AG04450 (cell line): ENCODE measurements at regions not wholly inside any gene's neighbourhood (a gene's known extent, or its start where the extent isn't known, plus 50 kb on each side); places are given as distances from the start of the nearest gene placed in this dataset.

Source experiments
- CTCF ChIA-PET: fragments of 300-600, 350-600 bp; formaldehyde crosslinking; extraction: SDS; loops from one replicate; lab custom pipeline; 2022; ENCODE audit warnings: antibody characterized with exemption, inconsistent platforms; lab: Charles Lee
- POLR2A ChIA-PET: fragments of 350-600 bp; formaldehyde crosslinking; extraction: SDS; loops from one replicate; lab custom pipeline; 2021; ENCODE audit warnings: antibody characterized with exemption, inconsistent platforms; lab: Yijun Ruan, JAX
- DNase-seq: peaks from one replicate; pipeline ENCODE4 v3.0.0-alpha.2; 2011; ENCODE audit warnings: low read depth, low spot score
- H3K27ac ChIP-seq: one replicate; pipeline ENCODE4 v1.5.1; 2012; ENCODE audit warnings: low read depth, low read length, control low read depth
- H3K27me3 ChIP-seq: one replicate; pipeline ENCODE4 v1.6.0; 2012; ENCODE audit warnings: low read length; ENCODE audit not compliant: control insufficient read depth, insufficient read depth
- H3K4me3 ChIP-seq: 2 replicates; pipeline ENCODE4 v1.5.1; 2011; ENCODE audit warnings: mild to moderate bottlenecking, low read depth, low read length, control low read depth
- H3K9me3 ChIP-seq: 2 replicates; pipeline ENCODE4 v1.5.1; 2012; ENCODE audit warnings: low read length; ENCODE audit not compliant: control insufficient read depth, insufficient read depth
- CTCF ChIP-seq: IDR thresholded peaks from 2 replicates; pipeline ENCODE4 v1.5.1; 2011; ENCODE audit warnings: low read depth, low read length, control low read depth, inconsistent platforms

- TF ChIP-seq CTCF, result no peak
- CTCF ChIA-PET, result interaction anchor here (0.6 to 1.0 kb wide), 2 partner anchors 13 to 496 kb away, joined by 3 read pairs; no protein-coding TSS in a partner anchor
- H3K4me3 ChIP-seq, result no peak overlapping the region
- no peaks in the 10 kb centered on the region for H3K9me3 ChIP-seq
- H3K27ac ChIP-seq, result no peak overlapping the region
- no peaks in the 10 kb centered on the region for H3K27me3 ChIP-seq
- POLR2A ChIA-PET, result no interaction called here
- DNase-seq, result no peak
These were observed 661.5 kb downstream of the PLA2G4A start for GRCh38 chr1:187490266-187490665.

GRCh38 chr1:187491082-187491720 is 662.5 kb downstream of the PLA2G4A start:
- Histone ChIP-seq H3K4me3 (no peak overlapping the region), H3K27ac (peak overlapping the region; percentile 40), H3K9me3 (no peaks in the 10 kb centered on the region), H3K27me3 (no peaks in the 10 kb centered on the region)
- TF ChIP-seq CTCF, result no peak
- DNase-seq, result peak; percentile 95
- ChIA-PET POLR2A (no interaction called here), CTCF (interaction anchor here (0.6 kb wide), 1 partner anchor 497 kb away, joined by 3 read pairs; no protein-coding TSS in a partner anchor)

- TF ChIP-seq CTCF, result no peak
- Histone ChIP-seq H3K27me3 (no peaks in the 10 kb centered on the region), H3K27ac (no peak overlapping the region), H3K4me3 (no peak overlapping the region), H3K9me3 (no peaks in the 10 kb centered on the region)
- ChIA-PET POLR2A (no interaction called here), CTCF (no interaction called here)
- no peak for DNase-seq
These were observed 669.3 kb downstream of the PLA2G4A start for GRCh38 chr1:187498028-187498427.

GRCh38 chr1:187504779-187505178 is 676.0 kb downstream of the PLA2G4A start:
- ChIA-PET CTCF (no interaction called here), POLR2A (no interaction called here)

GRCh38 chr1:187509091-187509490 is 680.3 kb downstream of the PLA2G4A start:
- CTCF ChIA-PET, result no interaction called here
- H3K4me3 ChIP-seq, result no peak overlapping the region
- no peaks in the 10 kb centered on the region for H3K27me3 ChIP-seq
- no peaks in the 10 kb centered on the region for H3K9me3 ChIP-seq
- POLR2A ChIA-PET, result no interaction called here
- no peak for DNase-seq
- no peak for TF ChIP-seq CTCF
- no peak overlapping the region for H3K27ac ChIP-seq

More at GRCh38 chr1:187504779-187505178, 676.0 kb downstream of the PLA2G4A start:
- H3K27me3 ChIP-seq, result no peaks in the 10 kb centered on the region
- DNase-seq, result no peak
- H3K27ac ChIP-seq, result no peak overlapping the region
- no peak for TF ChIP-seq CTCF
- no peak overlapping the region for H3K4me3 ChIP-seq
- no peaks in the 10 kb centered on the region for H3K9me3 ChIP-seq
